ENCODE measurements at regions not wholly inside any gene's neighbourhood (a gene's known extent, or its start where the extent isn't known, plus 50 kb on each side); places are given as distances from the start of the nearest gene placed in this dataset.

DNA sequence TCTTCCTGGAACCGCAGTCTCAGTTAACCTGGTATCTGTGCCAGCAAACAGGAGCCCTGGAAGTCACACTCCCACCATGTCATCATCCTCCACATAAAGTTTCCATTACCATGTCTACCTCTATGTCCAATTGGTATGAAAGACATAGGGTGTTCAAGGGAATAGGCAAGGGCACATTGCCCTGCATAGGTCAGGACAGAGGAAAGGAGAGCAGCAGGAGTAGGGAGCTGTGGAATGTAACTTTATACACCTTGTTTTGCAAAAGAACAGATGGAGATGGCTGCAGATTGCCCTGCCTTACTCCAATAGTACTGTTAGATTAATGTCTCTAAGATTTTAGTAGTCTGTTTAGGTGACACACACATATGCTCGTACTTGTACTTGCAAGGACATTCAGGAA, 1056.4 kb downstream of the NTRK3 start:
- ATAC-seq (ENCODE audit: insufficient read depth, low read depth) (no peak), DNase-seq (no peak)
- Histone ChIP-seq H3K27me3 (ENCODE audit: insufficient read depth, low read length, poor library complexity) (no peaks in the 10 kb centered on the region), H3K27ac (ENCODE audit: low read length) (no peak overlapping the region), H3K4me2 (ENCODE audit: insufficient read depth, low read length) (no peak overlapping the region), H3K36me3 (ENCODE audit: insufficient read depth, low read length) (no peaks in the 10 kb centered on the region), H3K9me3 (ENCODE audit: insufficient read depth, low read length, severe bottlenecking) (no peaks in the 10 kb centered on the region), H2AFZ (ENCODE audit: low read depth, low read length) (no peak overlapping the region), H3K9ac (ENCODE audit: low read depth, low read length) (no peak overlapping the region), H4K20me1 (ENCODE audit: insufficient read depth, low read length) (no peaks in the 10 kb centered on the region), H3K4me1 (ENCODE audit: insufficient read depth, low read length) (no peaks in the 10 kb centered on the region), H3K4me3 (ENCODE audit: low read depth in 1 of 2, low read length in 2 of 2) (no peak overlapping the region), H3K79me2 (ENCODE audit: insufficient read depth, low read length) (no peaks in the 10 kb centered on the region)
- TF ChIP-seq, protein P1, sequence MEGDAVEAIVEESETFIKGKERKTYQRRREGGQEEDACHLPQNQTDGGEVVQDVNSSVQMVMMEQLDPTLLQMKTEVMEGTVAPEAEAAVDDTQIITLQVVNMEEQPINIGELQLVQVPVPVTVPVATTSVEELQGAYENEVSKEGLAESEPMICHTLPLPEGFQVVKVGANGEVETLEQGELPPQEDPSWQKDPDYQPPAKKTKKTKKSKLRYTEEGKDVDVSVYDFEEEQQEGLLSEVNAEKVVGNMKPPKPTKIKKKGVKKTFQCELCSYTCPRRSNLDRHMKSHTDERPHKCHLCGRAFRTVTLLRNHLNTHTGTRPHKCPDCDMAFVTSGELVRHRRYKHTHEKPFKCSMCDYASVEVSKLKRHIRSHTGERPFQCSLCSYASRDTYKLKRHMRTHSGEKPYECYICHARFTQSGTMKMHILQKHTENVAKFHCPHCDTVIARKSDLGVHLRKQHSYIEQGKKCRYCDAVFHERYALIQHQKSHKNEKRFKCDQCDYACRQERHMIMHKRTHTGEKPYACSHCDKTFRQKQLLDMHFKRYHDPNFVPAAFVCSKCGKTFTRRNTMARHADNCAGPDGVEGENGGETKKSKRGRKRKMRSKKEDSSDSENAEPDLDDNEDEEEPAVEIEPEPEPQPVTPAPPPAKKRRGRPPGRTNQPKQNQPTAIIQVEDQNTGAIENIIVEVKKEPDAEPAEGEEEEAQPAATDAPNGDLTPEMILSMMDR (IDR thresholded peaks at IDR 0.05; ENCODE audit: borderline replicate concordance, extremely low read depth, low read length, poor library complexity, severe bottlenecking), result no peak
- TF ChIP-seq EZH2 (IDR thresholded peaks at IDR 0.05; ENCODE audit: borderline replicate concordance, low read depth, low read length, severe bottlenecking), result no peak

DNA sequence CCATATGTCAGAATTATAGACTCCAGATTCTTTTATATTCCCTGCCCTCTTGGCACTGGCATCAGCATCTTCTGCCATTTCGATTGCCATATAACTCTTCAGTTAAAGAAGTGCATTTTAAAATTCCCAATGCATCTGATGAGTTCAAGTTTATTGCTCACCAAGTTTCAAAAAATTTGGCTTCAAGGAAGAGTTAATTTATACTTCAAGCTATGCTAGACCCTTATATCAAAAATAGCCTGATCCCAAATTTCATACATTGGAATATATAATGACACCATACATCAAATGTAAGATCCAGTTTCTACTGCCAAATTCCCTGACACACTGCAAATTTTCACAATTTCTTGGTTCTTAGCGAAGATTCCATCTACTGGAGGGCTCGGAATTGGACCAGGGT, 1058.6 kb downstream of the NTRK3 start:
- H3K4me2 ChIP-seq (ENCODE audit: insufficient read depth, low read length), result no peak overlapping the region
- H3K79me2 ChIP-seq (ENCODE audit: insufficient read depth, low read length), result no peaks in the 10 kb centered on the region
- H3K9me3 ChIP-seq (ENCODE audit: insufficient read depth, low read length, severe bottlenecking), result no peaks in the 10 kb centered on the region
- no peak overlapping the region for H3K9ac ChIP-seq (ENCODE audit: low read depth, low read length)
- no peak overlapping the region for H3K4me3 ChIP-seq (ENCODE audit: low read depth in 1 of 2, low read length in 2 of 2)
- ATAC-seq (ENCODE audit: insufficient read depth, low read depth) (no peak), DNase-seq (no peak)
- no peaks in the 10 kb centered on the region for H3K4me1 ChIP-seq (ENCODE audit: insufficient read depth, low read length)
- H3K36me3 ChIP-seq (ENCODE audit: insufficient read depth, low read length), result no peaks in the 10 kb centered on the region
- no peak overlapping the region for H2AFZ ChIP-seq (ENCODE audit: low read depth, low read length)
- H3K27me3 ChIP-seq (ENCODE audit: insufficient read depth, low read length, poor library complexity), result no peaks in the 10 kb centered on the region
- H4K20me1 ChIP-seq (ENCODE audit: insufficient read depth, low read length), result no peaks in the 10 kb centered on the region
- no peak for TF ChIP-seq EZH2 (IDR thresholded peaks at IDR 0.05; ENCODE audit: borderline replicate concordance, low read depth, low read length, severe bottlenecking)
- TF ChIP-seq, protein P1 (IDR thresholded peaks at IDR 0.05; ENCODE audit: borderline replicate concordance, extremely low read depth, low read length, poor library complexity, severe bottlenecking), result no peak
- no peak overlapping the region for H3K27ac ChIP-seq (ENCODE audit: low read length)

DNA sequence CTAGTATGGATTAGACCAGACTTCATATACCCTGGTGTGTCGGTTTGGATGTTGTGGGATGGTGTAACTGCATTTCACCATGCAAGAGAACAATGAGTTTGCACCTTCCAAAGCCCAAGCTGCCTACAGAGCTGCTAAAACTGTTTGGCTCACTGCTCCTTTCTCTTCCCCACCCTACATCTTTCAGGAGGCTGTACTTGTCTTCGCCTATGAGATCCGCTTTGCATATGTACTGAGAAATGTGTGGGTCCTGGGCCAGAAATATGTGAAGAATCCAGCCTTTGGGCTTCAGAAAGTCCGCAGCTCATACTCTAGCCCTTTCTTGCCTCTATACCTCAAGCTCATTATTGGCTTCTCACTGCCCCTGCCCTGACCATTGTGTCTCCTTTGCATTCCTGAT, 1060.0 kb downstream of the NTRK3 start:
- Histone ChIP-seq H3K4me3 (ENCODE audit: low read depth in 1 of 2, low read length in 2 of 2) (no peak overlapping the region), H3K9me3 (ENCODE audit: insufficient read depth, low read length, severe bottlenecking) (no peaks in the 10 kb centered on the region), H3K4me1 (ENCODE audit: insufficient read depth, low read length) (no peaks in the 10 kb centered on the region), H3K27ac (ENCODE audit: low read length) (no peak overlapping the region), H3K9ac (ENCODE audit: low read depth, low read length) (no peak overlapping the region), H3K4me2 (ENCODE audit: insufficient read depth, low read length) (no peak overlapping the region), H2AFZ (ENCODE audit: low read depth, low read length) (no peak overlapping the region), H4K20me1 (ENCODE audit: insufficient read depth, low read length) (no peaks in the 10 kb centered on the region), H3K79me2 (ENCODE audit: insufficient read depth, low read length) (no peaks in the 10 kb centered on the region), H3K36me3 (ENCODE audit: insufficient read depth, low read length) (no peaks in the 10 kb centered on the region), H3K27me3 (ENCODE audit: insufficient read depth, low read length, poor library complexity) (no peaks in the 10 kb centered on the region)
- ATAC-seq (ENCODE audit: insufficient read depth, low read depth) (no peak), DNase-seq (no peak)
- no peak for TF ChIP-seq EZH2 (IDR thresholded peaks at IDR 0.05; ENCODE audit: borderline replicate concordance, low read depth, low read length, severe bottlenecking)
- TF ChIP-seq, protein P1 (IDR thresholded peaks at IDR 0.05; ENCODE audit: borderline replicate concordance, extremely low read depth, low read length, poor library complexity, severe bottlenecking), result no peak

DNA sequence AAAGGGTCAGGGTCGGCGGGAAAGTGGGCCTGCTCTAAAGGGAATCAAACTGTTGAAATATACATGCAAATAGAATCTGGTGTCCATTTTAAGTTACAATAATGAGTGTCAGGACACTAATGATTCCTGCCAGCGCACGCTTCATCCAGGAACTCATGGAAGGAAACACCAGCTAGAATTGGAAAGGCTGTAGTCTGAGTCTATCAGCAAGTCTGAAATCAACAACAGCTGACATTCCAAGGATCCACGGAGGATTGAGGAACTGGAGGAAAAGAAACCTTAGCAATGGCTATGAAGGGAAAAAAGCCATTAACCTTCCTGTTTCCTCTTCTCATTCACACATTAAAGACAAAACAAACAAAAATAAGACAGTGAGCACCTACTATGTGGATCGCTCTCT, 1063.1 kb downstream of the NTRK3 start:
- Histone ChIP-seq H2AFZ (ENCODE audit: low read depth, low read length) (no peak overlapping the region), H3K79me2 (ENCODE audit: insufficient read depth, low read length) (no peaks in the 10 kb centered on the region), H3K9me3 (ENCODE audit: insufficient read depth, low read length, severe bottlenecking) (no peaks in the 10 kb centered on the region), H3K4me2 (ENCODE audit: insufficient read depth, low read length) (no peak overlapping the region), H3K36me3 (ENCODE audit: insufficient read depth, low read length) (no peaks in the 10 kb centered on the region), H3K27ac (ENCODE audit: low read length) (no peak overlapping the region), H4K20me1 (ENCODE audit: insufficient read depth, low read length) (no peaks in the 10 kb centered on the region), H3K4me3 (ENCODE audit: low read depth in 1 of 2, low read length in 2 of 2) (no peak overlapping the region), H3K9ac (ENCODE audit: low read depth, low read length) (no peak overlapping the region), H3K4me1 (ENCODE audit: insufficient read depth, low read length) (no peaks in the 10 kb centered on the region), H3K27me3 (ENCODE audit: insufficient read depth, low read length, poor library complexity) (no peaks in the 10 kb centered on the region)
- DNase-seq (no peak), ATAC-seq (ENCODE audit: insufficient read depth, low read depth) (no peak)
- TF ChIP-seq EZH2 (IDR thresholded peaks at IDR 0.05; ENCODE audit: borderline replicate concordance, low read depth, low read length, severe bottlenecking), result no peak
- TF ChIP-seq, protein P1 (IDR thresholded peaks at IDR 0.05; ENCODE audit: borderline replicate concordance, extremely low read depth, low read length, poor library complexity, severe bottlenecking), result no peak
